ENCODE measurements at regions not wholly inside any gene's neighbourhood (a gene's known extent, or its start where the extent isn't known, plus 50 kb on each side); places are given as distances from the start of the nearest gene placed in this dataset.
"Not testable (repeated sequence)": the region's sequence is repeated elsewhere in the genome, so short reads cannot be mapped to it uniquely, and the experiment has no call there.

DNA sequence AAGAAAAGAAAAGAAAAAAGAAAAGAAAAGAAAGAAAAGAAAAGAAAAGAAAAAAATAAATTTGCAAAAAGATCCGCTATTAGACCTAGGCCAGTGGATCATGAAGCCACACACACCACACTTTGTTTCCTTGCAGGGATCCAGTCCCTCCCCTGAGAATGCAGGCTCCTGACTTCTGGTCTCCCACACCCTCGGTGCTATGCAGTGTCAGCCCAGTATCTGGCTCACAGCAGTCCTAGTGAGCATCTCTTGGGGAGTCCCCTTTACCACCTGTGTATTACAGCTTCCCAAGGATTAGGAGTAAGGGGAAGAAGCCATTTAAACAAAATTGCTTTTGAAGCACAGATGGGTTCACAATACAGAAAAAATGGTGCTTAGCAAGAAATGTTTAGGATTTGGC is 174.1 kb upstream of the IRF2BP2 start:
- DNase-seq: not testable (repeated sequence)

DNA sequence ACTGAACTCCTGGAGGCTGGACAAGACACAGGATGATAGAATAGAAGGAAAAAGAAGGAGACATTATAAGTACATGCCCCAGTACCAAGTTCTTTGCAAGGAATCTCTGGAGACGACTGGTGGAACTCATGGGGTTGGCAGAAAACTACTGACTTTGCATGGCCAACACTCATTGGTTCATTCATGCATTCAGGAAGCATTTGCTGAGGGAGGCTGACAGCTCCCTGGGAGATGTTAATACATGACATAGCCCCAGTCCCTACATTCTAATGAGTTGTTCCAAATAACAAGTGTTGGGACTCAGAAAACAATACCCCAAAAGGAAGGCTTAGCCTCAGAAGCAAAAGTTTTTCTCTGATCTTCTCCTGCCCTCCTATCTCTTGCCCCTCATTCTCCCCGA is 172.8 kb upstream of the IRF2BP2 start:
- DNase-seq: no peak

- DNase-seq: no peak
Measured at GRCh38 chr1:234782105-234782751, 172.2 kb upstream of the IRF2BP2 start.

GRCh38 chr1:234781241-234782065 is 171.5 kb upstream of the IRF2BP2 start:
- DNase-seq: peak; percentile 71

DNA sequence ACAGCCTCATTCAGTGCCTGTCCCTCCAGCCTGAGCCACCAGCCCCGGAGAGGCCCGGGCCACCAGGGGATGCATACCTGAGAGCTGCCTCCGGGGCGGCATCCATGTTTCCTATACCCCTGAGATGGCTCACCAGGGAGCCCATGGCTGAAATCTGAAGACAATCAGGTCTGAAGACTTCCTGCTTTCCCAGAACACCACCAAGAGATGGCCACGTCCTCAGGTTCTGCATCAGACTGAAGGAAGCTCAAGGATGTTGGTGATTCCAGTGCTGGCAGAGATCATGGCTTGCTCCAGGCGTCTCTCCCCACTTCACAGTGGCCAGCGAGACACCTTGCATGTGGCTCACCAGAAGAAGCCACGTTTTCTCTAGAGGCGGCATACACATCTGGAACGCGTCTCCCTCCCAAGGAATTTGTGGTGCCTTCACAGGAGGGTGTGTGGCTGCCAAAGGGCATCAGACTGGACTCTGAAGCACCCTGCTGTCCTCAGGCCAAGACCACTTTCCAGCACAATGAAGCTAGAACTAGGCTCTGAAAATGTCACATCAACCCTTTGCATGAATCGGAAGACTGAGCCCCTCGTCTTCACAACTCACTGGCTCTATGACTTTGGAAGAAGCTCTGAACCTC is 170.7 kb upstream of the IRF2BP2 start:
- no peak for DNase-seq

GRCh38 chr1:234780112-234780511 is 170.1 kb upstream of the IRF2BP2 start:
- DNase-seq: no peak

DNA sequence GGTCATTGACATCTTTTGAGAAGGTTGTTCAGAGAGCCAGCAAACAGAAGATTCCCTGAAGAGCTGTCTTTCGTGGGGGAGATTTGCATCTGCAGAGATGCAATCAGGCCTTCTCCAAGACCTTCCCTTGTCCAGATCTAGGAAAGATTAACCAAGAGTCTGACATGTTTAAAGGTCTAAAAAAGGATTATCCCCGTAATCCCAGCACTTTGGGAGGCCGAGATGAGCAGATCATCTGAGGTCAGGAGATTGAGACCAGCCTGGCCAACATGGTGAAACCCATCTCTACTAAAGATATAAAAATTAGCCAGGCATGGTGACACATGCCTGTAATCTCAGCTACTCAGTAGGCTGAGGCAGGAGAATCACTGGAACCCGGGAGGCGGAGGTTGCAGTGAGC is 169.6 kb upstream of the IRF2BP2 start:
- not testable (repeated sequence) for DNase-seq

DNA sequence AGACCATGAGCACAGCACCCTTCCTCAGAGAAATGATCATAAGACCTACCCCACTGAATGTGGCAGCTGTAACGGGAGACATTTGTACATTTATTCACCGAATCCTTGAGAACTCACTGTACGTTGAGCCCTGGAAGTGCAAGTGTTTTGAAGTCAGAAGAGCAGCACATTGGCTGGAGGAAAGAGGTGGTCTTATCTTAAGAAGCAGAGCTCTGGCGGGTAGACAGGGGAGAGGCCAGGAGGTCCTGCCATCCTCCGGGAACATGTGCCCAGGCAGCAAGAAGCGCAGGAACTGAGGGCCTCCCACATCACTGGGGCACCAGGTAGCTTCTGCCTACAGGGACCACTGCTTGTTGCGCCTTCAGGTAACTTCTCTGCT is 169.2 kb upstream of the IRF2BP2 start:
- no peak for DNase-seq

- DNase-seq: no peak
Measured at GRCh38 chr1:234778221-234779159, 168.5 kb upstream of the IRF2BP2 start.

DNA sequence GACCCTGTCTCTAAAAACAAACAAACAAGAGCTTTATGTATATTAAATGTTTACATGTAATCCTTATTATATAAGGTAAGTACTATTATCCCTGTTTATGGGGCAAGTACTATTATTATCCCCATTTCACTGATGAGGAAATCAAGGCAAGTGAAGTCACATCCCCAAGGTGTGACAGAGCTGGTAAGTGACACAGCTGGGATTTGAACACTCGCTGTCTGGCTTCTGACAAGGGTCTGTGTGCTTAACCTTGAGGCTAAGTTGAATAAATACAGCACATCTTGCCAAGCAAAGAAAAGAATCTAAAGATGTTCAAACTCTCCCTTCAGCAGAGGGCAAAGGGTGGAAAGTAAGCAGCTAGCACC is 167.9 kb upstream of the IRF2BP2 start:
- no peak for DNase-seq

DNA sequence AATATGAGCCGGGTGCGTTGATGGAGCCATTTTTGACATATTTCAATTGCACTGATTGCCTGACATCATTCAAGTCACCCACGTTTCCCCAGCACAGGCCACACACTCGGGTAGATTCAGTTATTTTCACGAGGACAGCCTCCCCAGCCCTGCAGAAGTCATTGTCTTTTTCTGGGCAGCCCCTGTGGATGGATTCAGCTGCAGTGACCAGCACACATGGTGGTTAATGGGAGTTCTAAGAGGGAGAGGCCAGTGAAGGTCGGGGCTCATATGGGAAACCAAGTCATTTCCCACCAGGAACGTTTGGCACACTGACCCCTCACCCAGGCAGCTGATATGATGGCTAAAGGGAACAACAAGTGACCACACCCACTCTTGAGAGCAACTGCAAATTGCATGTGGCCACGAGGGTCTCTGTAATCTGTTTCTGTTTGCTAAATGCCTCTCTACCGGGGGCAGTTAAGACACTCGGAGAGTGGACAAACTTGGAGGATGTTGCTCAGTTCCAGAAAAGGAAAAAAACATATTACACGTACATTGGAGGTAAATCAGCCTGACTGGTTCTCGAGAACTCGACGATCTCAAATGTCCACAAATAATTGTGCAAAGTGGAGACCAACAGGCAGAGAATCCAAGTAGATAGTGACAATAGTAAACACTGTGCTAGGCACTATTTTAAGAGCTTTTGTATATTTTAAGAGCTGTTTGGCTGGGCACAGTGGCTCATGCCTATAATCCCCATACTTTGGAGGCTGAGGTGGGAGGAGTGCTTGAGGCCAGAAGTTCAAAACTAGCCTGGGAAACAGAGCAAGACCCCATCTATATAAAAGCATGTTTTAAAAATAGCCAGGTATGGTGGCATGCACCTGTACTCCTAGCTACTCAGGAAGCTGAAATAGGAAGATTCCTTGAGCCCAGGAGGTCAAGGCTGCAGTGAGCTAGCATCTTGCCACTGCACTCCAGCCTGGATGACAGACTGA is 167.2 kb upstream of the IRF2BP2 start:
- no peak for DNase-seq

DNA sequence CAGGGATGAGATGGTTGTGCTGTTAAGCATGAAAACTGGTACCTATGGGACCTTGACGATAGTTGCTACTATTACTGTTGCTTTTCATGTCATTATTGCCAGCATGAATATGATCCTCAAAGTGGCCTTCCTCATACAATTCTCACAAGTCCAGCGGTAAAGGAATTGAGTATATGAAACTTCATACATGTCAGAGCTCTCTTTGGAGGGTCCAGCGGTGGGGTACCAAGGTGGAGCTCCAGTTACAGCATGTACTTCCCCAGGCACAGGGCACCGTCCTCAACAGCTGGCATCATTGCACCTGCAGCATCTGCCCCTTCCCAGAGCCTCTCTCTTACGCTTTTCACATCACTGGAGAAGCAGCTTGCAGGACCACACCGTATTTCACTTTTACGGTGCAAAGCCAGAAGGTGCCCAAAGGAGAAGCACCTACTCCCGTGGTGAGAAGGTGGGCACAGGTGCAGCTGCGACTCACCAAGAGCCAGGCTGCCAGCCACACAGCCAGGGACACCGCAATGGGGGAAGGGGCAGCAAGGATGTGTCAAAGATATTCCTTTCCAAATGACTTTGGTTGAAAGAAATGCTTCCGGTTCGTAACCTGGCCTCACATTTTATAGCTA is 166.4 kb upstream of the IRF2BP2 start:
- DNase-seq: no peak

DNA sequence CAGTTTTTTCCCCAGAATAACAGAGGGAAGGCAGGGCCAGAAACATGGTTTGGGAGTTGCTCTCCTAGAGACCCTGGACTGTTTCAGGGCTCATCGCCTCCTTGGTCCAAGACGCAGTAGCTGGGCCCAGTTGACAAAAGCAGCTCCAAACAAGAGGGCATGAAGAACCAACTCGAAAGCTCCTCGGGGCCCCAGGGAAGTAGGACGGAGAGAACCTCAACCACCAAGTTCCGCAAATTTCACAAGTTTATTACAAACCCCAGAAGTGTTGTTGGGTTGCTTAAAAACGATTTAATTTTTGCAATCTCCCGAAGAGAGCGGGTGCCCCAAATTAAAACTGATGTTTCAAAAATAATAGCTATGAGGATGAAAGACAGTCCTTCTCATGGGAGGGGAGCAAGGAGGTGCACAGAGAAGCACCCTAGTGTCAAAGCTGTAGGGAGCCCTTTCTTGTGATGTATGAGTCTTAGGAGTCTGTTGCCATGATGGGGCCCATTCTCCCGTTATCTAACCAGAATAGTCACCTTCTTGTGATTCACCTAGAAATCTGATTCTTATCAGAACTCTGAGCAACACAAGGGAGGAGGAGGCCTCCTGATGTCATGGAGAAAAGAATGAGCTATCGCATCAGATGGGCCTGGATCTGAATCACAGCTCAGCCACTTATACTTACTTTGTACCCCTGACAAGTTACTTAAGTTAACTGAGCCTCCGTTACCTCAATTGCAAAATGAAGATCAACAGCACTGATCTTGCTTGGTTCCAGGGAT is 165.7 kb upstream of the IRF2BP2 start:
- no peak for DNase-seq

- DNase-seq: no peak
Measured at GRCh38 chr1:234774971-234775370, 165.0 kb upstream of the IRF2BP2 start.

DNA sequence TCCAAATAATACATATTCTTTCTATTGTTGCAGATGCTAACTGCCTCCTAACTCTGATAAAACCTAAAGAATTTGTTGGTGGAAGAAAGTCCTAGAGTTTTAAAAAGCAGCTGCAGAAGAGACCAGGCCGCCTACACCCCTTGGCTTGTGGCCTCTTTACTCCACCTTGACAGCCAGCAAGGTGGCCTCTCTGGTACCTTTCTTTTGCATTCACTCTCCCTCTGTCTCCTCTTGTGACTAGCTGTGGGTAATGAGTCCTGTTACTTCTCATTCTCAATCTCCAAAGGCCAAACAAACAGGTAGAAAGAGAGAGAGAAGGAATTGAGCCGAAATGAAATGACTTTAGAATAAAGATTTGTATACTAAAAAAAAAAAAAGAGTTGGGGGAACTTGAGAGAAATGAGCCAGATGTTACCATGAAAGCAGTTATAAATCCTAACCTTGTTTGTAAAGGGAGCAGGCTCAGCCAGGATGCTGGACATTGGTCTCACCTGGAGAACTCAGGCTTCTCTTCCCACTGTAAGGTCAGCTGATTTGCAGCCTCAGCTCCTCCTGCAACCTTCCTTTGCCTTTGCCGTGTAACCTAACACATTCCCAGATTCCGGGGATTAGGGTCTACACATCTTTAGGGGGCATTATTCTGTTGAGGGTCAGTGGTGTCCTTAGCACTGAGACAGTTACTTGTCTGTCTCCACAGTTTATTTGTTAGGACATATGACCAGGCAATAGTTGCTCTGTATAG is 164.1 kb upstream of the IRF2BP2 start:
- no peak for DNase-seq

- peak; percentile 91 for DNase-seq
Measured at GRCh38 chr1:234772345-234773147, 162.6 kb upstream of the IRF2BP2 start.

DNA sequence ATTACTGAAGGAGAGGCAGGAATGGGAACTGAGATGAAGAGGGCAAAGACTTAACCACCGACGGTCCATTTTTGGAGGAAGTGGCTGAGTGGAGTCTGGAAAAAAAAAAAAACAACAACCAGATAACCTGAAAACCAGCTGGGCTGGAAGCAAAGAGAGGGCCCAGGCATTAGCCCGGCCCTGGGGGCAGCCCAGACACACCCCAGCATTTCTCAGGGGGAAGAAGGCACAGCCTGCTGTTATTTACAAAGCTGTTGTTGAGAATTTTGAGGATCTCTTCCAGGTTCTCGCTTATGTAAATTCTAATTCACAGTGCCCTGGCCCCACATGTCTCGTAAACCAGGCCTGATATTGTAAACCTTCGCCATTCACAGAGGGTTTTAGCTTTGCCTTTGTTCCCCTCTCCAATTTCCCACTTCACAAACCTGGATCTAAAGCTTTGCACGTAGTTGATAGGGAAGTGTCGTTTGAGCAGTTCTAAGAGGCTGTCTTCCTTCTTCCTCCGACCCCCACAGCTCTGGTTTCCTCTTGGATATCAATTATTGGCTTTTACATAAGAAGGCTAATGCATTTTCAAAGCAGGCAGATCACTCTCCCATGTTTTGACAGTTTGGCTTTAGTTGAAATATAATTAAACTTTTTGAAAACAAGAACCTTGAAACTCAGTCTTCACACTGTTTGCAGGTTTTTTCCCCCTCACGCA is 161.8 kb upstream of the IRF2BP2 start:
- no peak for DNase-seq

DNA sequence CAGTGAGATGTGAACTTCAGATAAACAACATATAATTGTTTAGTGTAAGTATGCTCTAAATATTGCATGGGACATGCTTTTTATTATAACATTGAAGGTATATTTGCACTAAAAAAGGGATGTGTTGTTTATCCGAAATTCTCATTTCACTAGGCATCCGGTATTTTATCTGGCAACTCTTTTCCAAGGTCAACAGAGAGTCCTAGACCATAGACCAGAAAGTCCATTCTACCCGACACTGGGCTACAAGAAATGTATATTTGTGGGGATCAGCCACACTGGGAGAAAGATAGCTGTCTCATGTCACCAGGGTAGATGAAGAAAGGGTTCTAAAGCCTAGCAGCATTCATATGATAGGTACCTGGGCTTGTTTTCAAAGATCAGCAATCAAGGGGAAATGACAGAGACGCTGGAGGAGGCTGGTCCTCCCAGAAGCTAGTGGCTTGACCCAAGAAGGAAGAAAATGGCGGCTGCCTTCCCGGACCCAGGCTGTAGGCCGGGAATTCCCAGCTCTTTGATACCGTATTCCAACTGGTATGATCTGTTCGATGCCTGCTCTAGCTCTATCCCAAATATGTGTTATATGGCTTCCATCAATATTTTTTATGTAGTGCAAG is 161.1 kb upstream of the IRF2BP2 start:
- no peak for DNase-seq

Measured in stimulated activated CD8-positive, alpha-beta memory T cell treated with anti-CD3 and anti-CD28 coated beads, Interleukin-4, amount 100 ng/mL, for 48 hours (primary cell).